OCI-LY3 (cell line): ENCODE measurements at regions not wholly inside any gene's neighbourhood (a gene's known extent, or its start where the extent isn't known, plus 50 kb on each side); places are given as distances from the start of the nearest gene placed in this dataset.

Experiments
- H2AFZ ChIP-seq: fragments of 200-600, 300-600 bp; shearing (Covaris generic); 2 replicates; pipeline ENCODE4 v1.6.0; 2014; ENCODE audit warnings: antibody characterized with exemption, low read depth, low read length
- H3K27ac ChIP-seq: fragments of 200-600, 300-600 bp; sonication (generic); 2 replicates; pipeline ENCODE4 v1.5.1; 2014; ENCODE audit warnings: mild to moderate bottlenecking, low read length, moderate library complexity, mixed read lengths
- H3K27me3 ChIP-seq: fragments of 200-600, 300-600 bp; sonication (generic); 2 replicates; pipeline ENCODE4 v1.6.1; 2014; ENCODE audit warnings: low read depth, low read length, mixed read lengths
- H3K36me3 ChIP-seq: fragments of 200-600, 300-600 bp; sonication (generic); replicated peaks from 2 replicates; pipeline ENCODE3; 2014; ENCODE audit warnings: low read depth, low read length, mixed read lengths
- H3K4me1 ChIP-seq: fragments of 300-600, 200-600 bp; sonication (generic); 2 replicates; pipeline ENCODE4 v1.6.1; 2014; ENCODE audit warnings: low read length, mixed read lengths
- H3K4me2 ChIP-seq: fragments of 200-600, 300-600 bp; sonication (generic); 2 replicates; pipeline ENCODE4 v1.6.1; 2014; ENCODE audit warnings: low read length, mixed read lengths
- H3K4me3 ChIP-seq: fragments of 300-600, 200-600 bp; sonication (generic); 2 replicates; pipeline ENCODE4 v1.5.1; 2014; ENCODE audit warnings: antibody characterized with exemption, mild to moderate bottlenecking, low read length, moderate library complexity
- H3K79me2 ChIP-seq: fragments of 300-600, 200-600 bp; shearing (Covaris generic); 2 replicates; pipeline ENCODE4 v1.6.1; 2014; ENCODE audit warnings: mild to moderate bottlenecking, low read length, mixed read lengths
- H3K9ac ChIP-seq: fragments of 300-600, 200-600 bp; shearing (Covaris generic); 2 replicates; pipeline ENCODE4 v1.6.0; 2014; ENCODE audit warnings: mild to moderate bottlenecking, low read length, moderate library complexity
- H3K9me3 ChIP-seq: fragments of 200-600, 300-600 bp; shearing (Covaris generic); 2 replicates; pipeline ENCODE4 v1.6.1; 2014; ENCODE audit warnings: low read length, mixed read lengths; ENCODE audit not compliant: insufficient read depth
- H4K20me1 ChIP-seq: fragments of 200-600, 300-600 bp; sonication (generic); 2 replicates; pipeline ENCODE4 v1.6.1; 2016; ENCODE audit warnings: low read length, mixed read lengths; ENCODE audit not compliant: insufficient read depth
- CTCF ChIP-seq: fragments of 200-600, 300-600 bp; sonication (generic); IDR thresholded peaks from 2 replicates; pipeline ENCODE4 v1.5.1; 2014; ENCODE audit warnings: antibody characterized with exemption, low read length, low read depth
- EZH2phosphoT487 ChIP-seq: fragments of 200-600 bp; shearing (Covaris generic); IDR thresholded peaks from 2 replicates; pipeline ENCODE4 v1.6.1; 2018; ENCODE audit warnings: antibody characterized with exemption, mixed run types, low read depth

DNA sequence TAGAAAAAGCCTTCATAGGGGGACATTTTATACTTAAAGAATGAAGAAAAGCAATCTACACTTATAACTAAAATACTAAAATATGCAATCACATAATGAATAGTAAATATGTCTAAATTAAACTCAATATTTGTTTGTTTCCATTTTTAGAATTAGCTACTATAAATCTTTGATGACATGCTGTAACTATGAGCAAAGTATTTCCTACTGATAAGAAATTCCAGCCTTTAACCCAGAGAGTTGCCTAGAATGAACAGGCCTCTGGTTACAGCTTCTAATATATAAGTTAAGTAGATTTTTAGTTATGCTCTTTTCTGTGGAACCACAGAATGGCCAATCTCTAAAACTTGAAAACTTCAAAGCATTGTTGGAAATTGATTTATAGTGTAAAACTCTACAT is 1465.6 kb upstream of the ZEB2 start:
- H3K36me3 ChIP-seq = no peaks in the 10 kb centered on the region
- H3K9me3 ChIP-seq = no peaks in the 10 kb centered on the region
- H4K20me1 ChIP-seq = no peaks in the 10 kb centered on the region
- H3K79me2 ChIP-seq = no peaks in the 10 kb centered on the region
- no peak overlapping the region for H2AFZ ChIP-seq
- H3K4me3 ChIP-seq = no peak overlapping the region
- no peak overlapping the region for H3K27ac ChIP-seq
- H3K4me2 ChIP-seq = no peak overlapping the region
- no peak overlapping the region for H3K9ac ChIP-seq
- no peaks in the 10 kb centered on the region for H3K27me3 ChIP-seq
- H3K4me1 ChIP-seq = no peaks in the 10 kb centered on the region
- TF ChIP-seq CTCF = no peak
- TF ChIP-seq EZH2phosphoT487 = no peak

GRCh38 chr2:145984580-145984979 is 1464.7 kb upstream of the ZEB2 start:
- no peaks in the 10 kb centered on the region for H4K20me1 ChIP-seq
- H3K9me3 ChIP-seq = no peaks in the 10 kb centered on the region
- no peak overlapping the region for H3K4me3 ChIP-seq
- TF ChIP-seq EZH2phosphoT487 = no peak
- TF ChIP-seq CTCF = no peak
- no peak overlapping the region for H2AFZ ChIP-seq
- no peak overlapping the region for H3K4me2 ChIP-seq
- H3K36me3 ChIP-seq = no peaks in the 10 kb centered on the region
- no peak overlapping the region for H3K27ac ChIP-seq
- H3K27me3 ChIP-seq = no peaks in the 10 kb centered on the region
- H3K4me1 ChIP-seq = no peaks in the 10 kb centered on the region
- no peaks in the 10 kb centered on the region for H3K79me2 ChIP-seq
- H3K9ac ChIP-seq = no peak overlapping the region

DNA sequence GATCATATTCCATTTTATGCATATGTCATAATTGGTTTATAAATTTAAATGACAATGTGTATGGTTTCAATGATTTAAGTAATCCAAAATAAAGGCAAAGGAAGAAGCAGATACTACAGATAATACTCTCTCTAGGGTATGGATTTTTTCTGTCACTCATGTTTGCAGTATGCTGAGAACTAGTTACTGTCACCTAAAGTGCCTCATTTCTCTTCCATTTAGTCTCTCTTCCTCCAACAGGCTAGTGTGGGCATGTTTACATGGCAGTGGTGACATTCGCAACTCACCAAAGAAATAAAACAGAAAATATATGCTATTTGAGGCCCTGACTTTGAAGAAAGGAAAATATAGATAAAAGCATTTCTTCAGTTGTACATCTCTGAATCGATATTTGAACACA is 1460.4 kb upstream of the ZEB2 start:
- Histone ChIP-seq H3K9ac (no peak overlapping the region), H2AFZ (no peak overlapping the region), H3K9me3 (no peaks in the 10 kb centered on the region), H3K36me3 (no peaks in the 10 kb centered on the region), H3K4me1 (no peaks in the 10 kb centered on the region), H3K27ac (no peak overlapping the region), H4K20me1 (no peaks in the 10 kb centered on the region), H3K27me3 (no peaks in the 10 kb centered on the region), H3K79me2 (no peaks in the 10 kb centered on the region), H3K4me3 (no peak overlapping the region), H3K4me2 (no peak overlapping the region)
- TF ChIP-seq EZH2phosphoT487 (no peak), CTCF (no peak)

- H3K27ac ChIP-seq = no peak overlapping the region
- no peaks in the 10 kb centered on the region for H3K36me3 ChIP-seq
- H3K4me3 ChIP-seq = no peak overlapping the region
- H3K79me2 ChIP-seq = no peaks in the 10 kb centered on the region
- no peaks in the 10 kb centered on the region for H3K27me3 ChIP-seq
- H3K9me3 ChIP-seq = no peaks in the 10 kb centered on the region
- no peaks in the 10 kb centered on the region for H4K20me1 ChIP-seq
- no peak overlapping the region for H3K9ac ChIP-seq
- no peak overlapping the region for H3K4me2 ChIP-seq
- TF ChIP-seq CTCF (no peak), EZH2phosphoT487 (no peak)
- no peak overlapping the region for H2AFZ ChIP-seq
- peaks cover 7% of the 10 kb centered on the region for H3K4me1 ChIP-seq
Measured at GRCh38 chr2:145975406-145975805, 1455.5 kb upstream of the ZEB2 start.
